ENCODE measurements at regions not wholly inside any gene's neighbourhood (a gene's known extent, or its start where the extent isn't known, plus 50 kb on each side); places are given as distances from the start of the nearest gene placed in this dataset.

DNA sequence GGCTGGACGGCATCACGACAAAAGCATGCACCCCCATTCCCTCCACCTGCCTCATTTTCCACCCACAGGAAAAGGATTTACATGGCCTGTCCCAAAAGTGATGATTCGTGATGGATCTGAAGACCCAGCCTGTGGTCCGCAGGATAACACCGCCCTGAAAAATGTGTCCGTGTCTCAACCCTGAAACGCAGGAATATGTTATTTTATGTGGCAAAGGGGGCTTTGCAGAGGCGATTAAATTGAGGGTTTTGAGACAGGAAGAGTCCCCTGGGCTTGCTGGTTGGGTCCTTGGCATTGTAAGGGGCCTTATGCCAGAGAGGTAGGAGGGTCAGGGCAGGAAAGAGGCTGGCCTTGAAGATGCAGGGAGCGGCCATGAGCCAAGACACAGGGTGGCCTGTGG is 80.2 kb upstream of the PPP2R2D start:
- TF ChIP-seq, protein P1, sequence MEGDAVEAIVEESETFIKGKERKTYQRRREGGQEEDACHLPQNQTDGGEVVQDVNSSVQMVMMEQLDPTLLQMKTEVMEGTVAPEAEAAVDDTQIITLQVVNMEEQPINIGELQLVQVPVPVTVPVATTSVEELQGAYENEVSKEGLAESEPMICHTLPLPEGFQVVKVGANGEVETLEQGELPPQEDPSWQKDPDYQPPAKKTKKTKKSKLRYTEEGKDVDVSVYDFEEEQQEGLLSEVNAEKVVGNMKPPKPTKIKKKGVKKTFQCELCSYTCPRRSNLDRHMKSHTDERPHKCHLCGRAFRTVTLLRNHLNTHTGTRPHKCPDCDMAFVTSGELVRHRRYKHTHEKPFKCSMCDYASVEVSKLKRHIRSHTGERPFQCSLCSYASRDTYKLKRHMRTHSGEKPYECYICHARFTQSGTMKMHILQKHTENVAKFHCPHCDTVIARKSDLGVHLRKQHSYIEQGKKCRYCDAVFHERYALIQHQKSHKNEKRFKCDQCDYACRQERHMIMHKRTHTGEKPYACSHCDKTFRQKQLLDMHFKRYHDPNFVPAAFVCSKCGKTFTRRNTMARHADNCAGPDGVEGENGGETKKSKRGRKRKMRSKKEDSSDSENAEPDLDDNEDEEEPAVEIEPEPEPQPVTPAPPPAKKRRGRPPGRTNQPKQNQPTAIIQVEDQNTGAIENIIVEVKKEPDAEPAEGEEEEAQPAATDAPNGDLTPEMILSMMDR (IDR thresholded peaks at IDR 0.05), result no peak
- no peak for TF ChIP-seq POLR2AphosphoS5 (IDR thresholded peaks at IDR 0.05)
- TF ChIP-seq EP300 (IDR thresholded peaks at IDR 0.05), result no peak
- no peak for TF ChIP-seq POLR2A (IDR thresholded peaks at IDR 0.05)

Measured in suprapubic skin (tissue), 4 donors.